Suprapubic skin (tissue), 3 donors: ENCODE measurements at regions not wholly inside any gene's neighbourhood (a gene's known extent, or its start where the extent isn't known, plus 50 kb on each side); places are given as distances from the start of the nearest gene placed in this dataset.

Source experiments
- EP300 ChIP-seq: sonication (generic); formaldehyde crosslinking; IDR thresholded peaks from one replicate; pipeline ENCODE4 v1.6.1; 2017; ENCODE audit warnings: antibody characterized with exemption
- POLR2A ChIP-seq, 2 donors: fragments of 450-650 bp; IDR thresholded peaks; one replicate each; pipeline ENCODE4 v1.6.1; 2017; ENCODE audit warnings: antibody characterized with exemption in 2 of 2, mild to moderate bottlenecking in 2 of 2, moderate library complexity in 2 of 2
- TF ChIP-seq, protein P1 (sequence below), 2 donors: fragments of 200-600 bp in 1 of 2; fragments of 450-650 bp in 1 of 2; sonication (generic) in 1 of 2; IDR thresholded peaks; one replicate each; pipeline ENCODE4 v1.5.1; 2016 to 2019; ENCODE audit warnings: antibody characterized with exemption in 2 of 2, mild to moderate bottlenecking in 1 of 2, moderate library complexity in 1 of 2

DNA sequence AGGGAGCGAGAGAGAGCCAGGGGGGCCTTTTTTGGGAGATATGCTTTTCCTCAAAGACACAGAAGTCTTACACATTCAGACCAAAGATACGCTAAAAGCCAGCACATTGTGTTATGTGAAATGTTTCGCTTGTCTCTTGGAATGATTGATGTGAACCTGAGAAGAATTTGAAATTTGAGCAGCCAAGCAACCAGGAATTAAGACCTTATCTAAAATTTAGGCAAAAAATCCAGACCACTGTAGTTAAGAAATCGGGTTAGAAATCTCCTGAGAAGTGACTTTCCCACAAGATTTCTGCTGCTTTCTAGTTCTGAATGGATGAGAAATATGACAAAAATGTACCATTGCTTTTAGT is 223.2 kb upstream of the GMDS start:
- TF ChIP-seq, protein P1, sequence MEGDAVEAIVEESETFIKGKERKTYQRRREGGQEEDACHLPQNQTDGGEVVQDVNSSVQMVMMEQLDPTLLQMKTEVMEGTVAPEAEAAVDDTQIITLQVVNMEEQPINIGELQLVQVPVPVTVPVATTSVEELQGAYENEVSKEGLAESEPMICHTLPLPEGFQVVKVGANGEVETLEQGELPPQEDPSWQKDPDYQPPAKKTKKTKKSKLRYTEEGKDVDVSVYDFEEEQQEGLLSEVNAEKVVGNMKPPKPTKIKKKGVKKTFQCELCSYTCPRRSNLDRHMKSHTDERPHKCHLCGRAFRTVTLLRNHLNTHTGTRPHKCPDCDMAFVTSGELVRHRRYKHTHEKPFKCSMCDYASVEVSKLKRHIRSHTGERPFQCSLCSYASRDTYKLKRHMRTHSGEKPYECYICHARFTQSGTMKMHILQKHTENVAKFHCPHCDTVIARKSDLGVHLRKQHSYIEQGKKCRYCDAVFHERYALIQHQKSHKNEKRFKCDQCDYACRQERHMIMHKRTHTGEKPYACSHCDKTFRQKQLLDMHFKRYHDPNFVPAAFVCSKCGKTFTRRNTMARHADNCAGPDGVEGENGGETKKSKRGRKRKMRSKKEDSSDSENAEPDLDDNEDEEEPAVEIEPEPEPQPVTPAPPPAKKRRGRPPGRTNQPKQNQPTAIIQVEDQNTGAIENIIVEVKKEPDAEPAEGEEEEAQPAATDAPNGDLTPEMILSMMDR (IDR thresholded peaks at IDR 0.05) = no peak
- TF ChIP-seq EP300 (no peak), POLR2A (IDR thresholded peaks at IDR 0.05) (no peak)
